ENCODE measurements at regions not wholly inside any gene's neighbourhood (a gene's known extent, or its start where the extent isn't known, plus 50 kb on each side); places are given as distances from the start of the nearest gene placed in this dataset.
"Not testable (repeated sequence)": the region's sequence is repeated elsewhere in the genome, so short reads cannot be mapped to it uniquely, and the experiment has no call there.

- no peaks in the 10 kb centered on the region for H3K36me3 ChIP-seq (ENCODE audit: control insufficient read depth, insufficient read depth, low read length)
- no peak overlapping the region for H3K4me3 ChIP-seq (replicated peaks; ENCODE audit: low read depth, low read length)
- no peaks in the 10 kb centered on the region for H3K27me3 ChIP-seq (replicated peaks; ENCODE audit: control insufficient read depth, insufficient read depth, low read length)
- no peak for TF ChIP-seq CTCF (IDR thresholded peaks at IDR 0.05; ENCODE audit: insufficient read depth, low read length, poor library complexity, severe bottlenecking)
- no peak for DNase-seq (ENCODE audit: extremely low read depth, insufficient read length)
Measured at GRCh38 chr20:55009066-55009465, 533.7 kb downstream of the DOK5 start.

- Histone ChIP-seq H3K27me3 (replicated peaks; ENCODE audit: control insufficient read depth, insufficient read depth, low read length) (no peaks in the 10 kb centered on the region), H3K36me3 (ENCODE audit: control insufficient read depth, insufficient read depth, low read length) (no peaks in the 10 kb centered on the region), H3K4me3 (replicated peaks; ENCODE audit: low read depth, low read length) (no peak overlapping the region)
- TF ChIP-seq CTCF (IDR thresholded peaks at IDR 0.05; ENCODE audit: insufficient read depth, low read length, poor library complexity, severe bottlenecking) = no peak
- DNase-seq (ENCODE audit: extremely low read depth, insufficient read length) = no peak
Measured at GRCh38 chr20:55004044-55004443, 528.7 kb downstream of the DOK5 start.

GRCh38 chr20:54995553-54995952, 520.2 kb downstream of the DOK5 start:
- H3K27me3 ChIP-seq (replicated peaks; ENCODE audit: control insufficient read depth, insufficient read depth, low read length) = no peaks in the 10 kb centered on the region
- no peaks in the 10 kb centered on the region for H3K36me3 ChIP-seq (ENCODE audit: control insufficient read depth, insufficient read depth, low read length)
- no peak overlapping the region for H3K4me3 ChIP-seq (replicated peaks; ENCODE audit: low read depth, low read length)
- no peak for TF ChIP-seq CTCF (IDR thresholded peaks at IDR 0.05; ENCODE audit: insufficient read depth, low read length, poor library complexity, severe bottlenecking)
- DNase-seq (ENCODE audit: extremely low read depth, insufficient read length) = no peak

GRCh38 chr20:54995011-54995410, 519.6 kb downstream of the DOK5 start:
- no peaks in the 10 kb centered on the region for H3K27me3 ChIP-seq (replicated peaks; ENCODE audit: control insufficient read depth, insufficient read depth, low read length)
- TF ChIP-seq CTCF (IDR thresholded peaks at IDR 0.05; ENCODE audit: insufficient read depth, low read length, poor library complexity, severe bottlenecking) = no peak
- no peaks in the 10 kb centered on the region for H3K36me3 ChIP-seq (ENCODE audit: control insufficient read depth, insufficient read depth, low read length)
- H3K4me3 ChIP-seq (replicated peaks; ENCODE audit: low read depth, low read length) = no peak overlapping the region
- no peak for DNase-seq (ENCODE audit: extremely low read depth, insufficient read length)

- DNase-seq (ENCODE audit: extremely low read depth, insufficient read length) = no peak
- H3K27me3 ChIP-seq (replicated peaks; ENCODE audit: control insufficient read depth, insufficient read depth, low read length) = no peaks in the 10 kb centered on the region
- H3K36me3 ChIP-seq (ENCODE audit: control insufficient read depth, insufficient read depth, low read length) = no peaks in the 10 kb centered on the region
- TF ChIP-seq CTCF (IDR thresholded peaks at IDR 0.05; ENCODE audit: insufficient read depth, low read length, poor library complexity, severe bottlenecking) = no peak
- no peak overlapping the region for H3K4me3 ChIP-seq (replicated peaks; ENCODE audit: low read depth, low read length)
Measured at GRCh38 chr20:54985091-54985490, 509.7 kb downstream of the DOK5 start.

- no peak for TF ChIP-seq CTCF (IDR thresholded peaks at IDR 0.05; ENCODE audit: insufficient read depth, low read length, poor library complexity, severe bottlenecking)
- H3K4me3 ChIP-seq (replicated peaks; ENCODE audit: low read depth, low read length) = no peak overlapping the region
- peak; percentile 2 for DNase-seq (ENCODE audit: extremely low read depth, insufficient read length)
- H3K36me3 ChIP-seq (ENCODE audit: control insufficient read depth, insufficient read depth, low read length) = no peaks in the 10 kb centered on the region
- H3K27me3 ChIP-seq (replicated peaks; ENCODE audit: control insufficient read depth, insufficient read depth, low read length) = no peaks in the 10 kb centered on the region
Measured at GRCh38 chr20:54984104-54984448, 508.7 kb downstream of the DOK5 start.

GRCh38 chr20:54983394-54984103, 508.2 kb downstream of the DOK5 start:
- not testable (repeated sequence) for H3K27me3 ChIP-seq (replicated peaks; ENCODE audit: control insufficient read depth, insufficient read depth, low read length); H3K36me3 ChIP-seq (ENCODE audit: control insufficient read depth, insufficient read depth, low read length); H3K4me3 ChIP-seq (replicated peaks; ENCODE audit: low read depth, low read length)
- peak; percentile 13 for DNase-seq (ENCODE audit: extremely low read depth, insufficient read length)
